K562 (cell line): ENCODE measurements at regions not wholly inside any gene's neighbourhood (a gene's known extent, or its start where the extent isn't known, plus 50 kb on each side); places are given as distances from the start of the nearest gene placed in this dataset.
A peak's percentile ranks its signal among the peaks of the same experiment; 100 is the strongest.

Experiments used
- BDP1 ChIP-seq: IDR thresholded peaks from 3 replicates; pipeline ENCODE4 v1.6.1; 2011; ENCODE audit not compliant: insufficient read length, insufficient read depth
- BMI1 ChIP-seq: fragments of 150-350 bp; IDR thresholded peaks from 2 replicates; pipeline ENCODE4 v1.6.1; 2014; ENCODE audit warnings: low read length
- CHD2 ChIP-seq: IDR thresholded peaks from 2 replicates; pipeline ENCODE4 v1.6.1; 2011; ENCODE audit warnings: low read depth, low read length
- EP400 ChIP-seq: fragments of 450-650 bp; IDR thresholded peaks from 2 replicates; pipeline ENCODE4 v1.6.1; 2017; ENCODE audit warnings: antibody characterized with exemption, mild to moderate bottlenecking, moderate library complexity
- GTF2E2 ChIP-seq: fragments of 200-800 bp; sonication (Bioruptor generic); IDR thresholded peaks from 2 replicates; pipeline ENCODE4 v1.6.1; 2016; ENCODE audit warnings: missing genetic modification characterization, missing compliant biosample characterization
- HEY1 ChIP-seq: fragments of 250-450 bp; sonication (Bioruptor Pico); IDR thresholded peaks from 2 replicates; pipeline ENCODE4 v1.5.0; 2020; ENCODE audit warnings: mild to moderate bottlenecking, moderate library complexity, borderline replicate concordance
- KDM4B ChIP-seq, 2 experiments: fragments of 450-650 bp in 1 of 2; sonication (generic) in 1 of 2; IDR thresholded peaks; 2 replicates each; pipeline ENCODE4 v1.6.1; 2016 to 2017; ENCODE audit warnings: borderline replicate concordance in 2 of 2, antibody characterized with exemption in 1 of 2, low read depth in 1 of 2, mild to moderate bottlenecking in 1 of 2
- KLF16 ChIP-seq: IDR thresholded peaks from 2 replicates; pipeline ENCODE4 v1.6.1; 2016; ENCODE audit warnings: antibody characterized with exemption
- NCOA2 ChIP-seq, 2 experiments: fragments of 450-650 bp; IDR thresholded peaks; 2 replicates each; pipeline ENCODE4 v1.6.1; 2018; ENCODE audit warnings: mild to moderate bottlenecking in 2 of 2, moderate library complexity in 1 of 2; ENCODE audit not compliant: partially characterized antibody in 2 of 2
- POLR2B ChIP-seq: fragments of 450-650 bp; IDR thresholded peaks from 2 replicates; pipeline ENCODE4 v1.6.1; 2018; ENCODE audit warnings: low read depth; ENCODE audit not compliant: partially characterized antibody
- RAD51 ChIP-seq: fragments of 450-650 bp; IDR thresholded peaks from 2 replicates; pipeline ENCODE4 v1.7.1; 2016; ENCODE audit warnings: low read depth, mild to moderate bottlenecking, borderline replicate concordance
- SIN3A ChIP-seq, 2 experiments: fragments of 150-350 bp in 1 of 2; IDR thresholded peaks; 2 replicates each; pipeline ENCODE4 v1.6.1; 2011 to 2016; ENCODE audit warnings: borderline replicate concordance in 2 of 2, low read depth in 2 of 2, low read length in 2 of 2, mild to moderate bottlenecking in 2 of 2, moderate library complexity in 2 of 2; ENCODE audit not compliant: control insufficient read depth in 1 of 2
- SMAD1 ChIP-seq: fragments of 150-350 bp; IDR thresholded peaks from 2 replicates; pipeline ENCODE4 v1.6.1; 2014; ENCODE audit warnings: low read length, low read depth; ENCODE audit not compliant: partially characterized antibody
- TAF9B ChIP-seq: fragments of 450-650 bp; IDR thresholded peaks from 2 replicates; pipeline ENCODE4 v1.6.1; 2018; ENCODE audit warnings: mild to moderate bottlenecking; ENCODE audit not compliant: partially characterized antibody
- TGIF2 ChIP-seq: sonication (generic); formaldehyde crosslinking; IDR thresholded peaks from 2 replicates; pipeline ENCODE4 v1.8.1; 2022; ENCODE audit warnings: mild to moderate bottlenecking, missing genetic modification reagents, moderate library complexity
- ZNF197 ChIP-seq: fragments of 200-800 bp; sonication (Bioruptor generic); IDR thresholded peaks from 2 replicates; pipeline ENCODE4 v1.6.1; 2016; ENCODE audit warnings: low read depth, missing genetic modification characterization, missing compliant biosample characterization
- ZNF280B ChIP-seq: fragments of 250-450 bp; sonication (Bioruptor Pico); IDR thresholded peaks from 2 replicates; pipeline ENCODE4 v1.5.1; 2021; ENCODE audit warnings: mild to moderate bottlenecking
- ZNF316 ChIP-seq: fragments of 450-650 bp; IDR thresholded peaks from 2 replicates; pipeline ENCODE4 v1.6.1; 2016
- ZNF41 ChIP-seq: fragments of 250-450 bp; sonication (Bioruptor Pico); conservative IDR thresholded peaks from 2 replicates; pipeline ENCODE4 v1.4.0; 2020; ENCODE audit warnings: mild to moderate bottlenecking
- ZNF707 ChIP-seq: fragments of 250-450 bp; sonication (Bioruptor Pico); conservative IDR thresholded peaks from 2 replicates; pipeline ENCODE4 v1.8.0; 2022; ENCODE audit warnings: inconsistent platforms, mild to moderate bottlenecking, moderate library complexity
- ZSCAN32 ChIP-seq: fragments of 450-650 bp; formaldehyde crosslinking; IDR thresholded peaks from 2 replicates; pipeline ENCODE4 v1.4.0; 2020; ENCODE audit warnings: mild to moderate bottlenecking, moderate library complexity
- TF ChIP-seq, protein P1 (sequence below): sonication (generic); formaldehyde crosslinking; IDR thresholded peaks from 2 replicates; pipeline ENCODE4 v1.4.0; 2020; ENCODE audit warnings: mild to moderate bottlenecking, missing genetic modification reagents
- TF ChIP-seq, protein P2 (sequence below): fragments of 450-650 bp; IDR thresholded peaks from 2 replicates; pipeline ENCODE4 v1.6.1; 2016; ENCODE audit warnings: mild to moderate bottlenecking

GRCh38 chr22:22168941-22169867 lies 75.4 kb upstream of the VPREB1 start (continued):
- no peak for TF ChIP-seq RAD51
- TF ChIP-seq ZNF41 (CRISPR knock-in tag), result no peak
- no peak for TF ChIP-seq TAF9B
- TF ChIP-seq CHD2, result no peak
- TF ChIP-seq GTF2E2 (tag), result peak; percentile 22; the same call in 1 of the 2 replicates
- TF ChIP-seq EP400, result no peak
- no peak for TF ChIP-seq SMAD1
- no peak for TF ChIP-seq ZNF707 (CRISPR knock-in tag)
- TF ChIP-seq TGIF2, result no peak
- TF ChIP-seq NCOA2 (IDR thresholded peaks at IDR 0.05; ENCODE audit: partially characterized antibody in 2 of 2), result no peak
- TF ChIP-seq POLR2B, result no peak
- no peak for TF ChIP-seq SIN3A (IDR thresholded peaks at IDR 0.05; ENCODE audit: borderline replicate concordance in 2 of 2, control insufficient read depth in 1 of 2, low read depth in 2 of 2, low read length in 2 of 2)
- peak; percentile 22 for TF ChIP-seq BDP1
- no peak for TF ChIP-seq KDM4B (IDR thresholded peaks at IDR 0.05; ENCODE audit: borderline replicate concordance in 2 of 2, low read depth in 1 of 2)
- TF ChIP-seq, protein P1, sequence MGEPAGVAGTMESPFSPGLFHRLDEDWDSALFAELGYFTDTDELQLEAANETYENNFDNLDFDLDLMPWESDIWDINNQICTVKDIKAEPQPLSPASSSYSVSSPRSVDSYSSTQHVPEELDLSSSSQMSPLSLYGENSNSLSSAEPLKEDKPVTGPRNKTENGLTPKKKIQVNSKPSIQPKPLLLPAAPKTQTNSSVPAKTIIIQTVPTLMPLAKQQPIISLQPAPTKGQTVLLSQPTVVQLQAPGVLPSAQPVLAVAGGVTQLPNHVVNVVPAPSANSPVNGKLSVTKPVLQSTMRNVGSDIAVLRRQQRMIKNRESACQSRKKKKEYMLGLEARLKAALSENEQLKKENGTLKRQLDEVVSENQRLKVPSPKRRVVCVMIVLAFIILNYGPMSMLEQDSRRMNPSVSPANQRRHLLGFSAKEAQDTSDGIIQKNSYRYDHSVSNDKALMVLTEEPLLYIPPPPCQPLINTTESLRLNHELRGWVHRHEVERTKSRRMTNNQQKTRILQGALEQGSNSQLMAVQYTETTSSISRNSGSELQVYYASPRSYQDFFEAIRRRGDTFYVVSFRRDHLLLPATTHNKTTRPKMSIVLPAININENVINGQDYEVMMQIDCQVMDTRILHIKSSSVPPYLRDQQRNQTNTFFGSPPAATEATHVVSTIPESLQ (CRISPR knock-in tag), result no peak
- no peak for TF ChIP-seq ZNF280B (CRISPR knock-in tag)
- no peak for TF ChIP-seq BMI1
- 0 out of 2 replicates have a peak, but pooled peaks have one; percentile 53 for TF ChIP-seq HEY1 (CRISPR knock-in tag)
- no peak for TF ChIP-seq KLF16
- no peak for TF ChIP-seq ZSCAN32 (CRISPR knock-in tag)
- TF ChIP-seq ZNF197 (CRISPR knock-in tag), result no peak
- TF ChIP-seq, protein P2, sequence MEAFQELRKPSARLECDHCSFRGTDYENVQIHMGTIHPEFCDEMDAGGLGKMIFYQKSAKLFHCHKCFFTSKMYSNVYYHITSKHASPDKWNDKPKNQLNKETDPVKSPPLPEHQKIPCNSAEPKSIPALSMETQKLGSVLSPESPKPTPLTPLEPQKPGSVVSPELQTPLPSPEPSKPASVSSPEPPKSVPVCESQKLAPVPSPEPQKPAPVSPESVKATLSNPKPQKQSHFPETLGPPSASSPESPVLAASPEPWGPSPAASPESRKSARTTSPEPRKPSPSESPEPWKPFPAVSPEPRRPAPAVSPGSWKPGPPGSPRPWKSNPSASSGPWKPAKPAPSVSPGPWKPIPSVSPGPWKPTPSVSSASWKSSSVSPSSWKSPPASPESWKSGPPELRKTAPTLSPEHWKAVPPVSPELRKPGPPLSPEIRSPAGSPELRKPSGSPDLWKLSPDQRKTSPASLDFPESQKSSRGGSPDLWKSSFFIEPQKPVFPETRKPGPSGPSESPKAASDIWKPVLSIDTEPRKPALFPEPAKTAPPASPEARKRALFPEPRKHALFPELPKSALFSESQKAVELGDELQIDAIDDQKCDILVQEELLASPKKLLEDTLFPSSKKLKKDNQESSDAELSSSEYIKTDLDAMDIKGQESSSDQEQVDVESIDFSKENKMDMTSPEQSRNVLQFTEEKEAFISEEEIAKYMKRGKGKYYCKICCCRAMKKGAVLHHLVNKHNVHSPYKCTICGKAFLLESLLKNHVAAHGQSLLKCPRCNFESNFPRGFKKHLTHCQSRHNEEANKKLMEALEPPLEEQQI, result no peak
- TF ChIP-seq ZNF316, result no peak
